ENCODE measurements at regions not wholly inside any gene's neighbourhood (a gene's known extent, or its start where the extent isn't known, plus 50 kb on each side); places are given as distances from the start of the nearest gene placed in this dataset.
A peak's percentile ranks its signal among the peaks of the same experiment; 100 is the strongest.
"Not testable (repeated sequence)": the region's sequence is repeated elsewhere in the genome, so short reads cannot be mapped to it uniquely, and the experiment has no call there.

GRCh38 chr11:122193881-122194480, 78.0 kb upstream of the BLID start:
- H3K36me3 ChIP-seq (ENCODE audit: insufficient read depth); H3K27ac ChIP-seq (ENCODE audit: low read depth); DNase-seq (ENCODE audit: extremely low spot score); H3K4me1 ChIP-seq (ENCODE audit: insufficient read depth); H3K4me3 ChIP-seq (ENCODE audit: low read depth, low read length): not testable (repeated sequence)
- 90% methylated on average over 5 of the region's 5 CpGs for WGBS

GRCh38 chr11:122193457-122193856, 77.4 kb upstream of the BLID start:
- H3K36me3 ChIP-seq (ENCODE audit: insufficient read depth): no peaks in the 10 kb centered on the region
- no peak overlapping the region for H3K4me3 ChIP-seq (ENCODE audit: low read depth, low read length)
- H3K27ac ChIP-seq (ENCODE audit: low read depth): no peak overlapping the region
- 83% methylated on average over 1 of the region's 1 CpG for WGBS
- no peaks in the 10 kb centered on the region for H3K4me1 ChIP-seq (ENCODE audit: insufficient read depth)
- no peak for DNase-seq (ENCODE audit: extremely low spot score)

- H3K27ac ChIP-seq (ENCODE audit: low read depth): no peak overlapping the region
Observed at GRCh38 chr11:122192634-122193255, 76.7 kb upstream of the BLID start.

GRCh38 chr11:122190768-122191167, 74.8 kb upstream of the BLID start:
- Histone ChIP-seq H3K36me3 (ENCODE audit: insufficient read depth) (no peaks in the 10 kb centered on the region), H3K4me1 (ENCODE audit: insufficient read depth) (no peaks in the 10 kb centered on the region), H3K4me3 (ENCODE audit: low read depth, low read length) (no peak overlapping the region), H3K27ac (ENCODE audit: low read depth) (no peak overlapping the region)
- no peak for DNase-seq (ENCODE audit: extremely low spot score)
- WGBS: 85% methylated on average over 2 of the region's 2 CpGs

More at GRCh38 chr11:122192634-122193255, 76.7 kb upstream of the BLID start:
- H3K36me3 ChIP-seq (ENCODE audit: insufficient read depth): no peaks in the 10 kb centered on the region
- 49% methylated on average over 3 of the region's 3 CpGs for WGBS
- no peak for DNase-seq (ENCODE audit: extremely low spot score)
- no peak overlapping the region for H3K4me3 ChIP-seq (ENCODE audit: low read depth, low read length)
- no peaks in the 10 kb centered on the region for H3K4me1 ChIP-seq (ENCODE audit: insufficient read depth)

- no peaks in the 10 kb centered on the region for H3K4me1 ChIP-seq (ENCODE audit: insufficient read depth)
Observed at GRCh38 chr11:122189229-122189628, 73.2 kb upstream of the BLID start.

GRCh38 chr11:122187373-122188165, 71.6 kb upstream of the BLID start:
- 97% methylated on average over 9 of the region's 9 CpGs for WGBS
- H3K4me1 ChIP-seq (ENCODE audit: insufficient read depth): no peaks in the 10 kb centered on the region
- no peaks in the 10 kb centered on the region for H3K36me3 ChIP-seq (ENCODE audit: insufficient read depth)
- no peak overlapping the region for H3K27ac ChIP-seq (ENCODE audit: low read depth)
- H3K4me3 ChIP-seq (ENCODE audit: low read depth, low read length): no peak overlapping the region
- DNase-seq (ENCODE audit: extremely low spot score): no peak

More at GRCh38 chr11:122189229-122189628, 73.2 kb upstream of the BLID start:
- Histone ChIP-seq H3K27ac (ENCODE audit: low read depth) (peak overlapping the region; percentile 50), H3K4me3 (ENCODE audit: low read depth, low read length) (no peak overlapping the region), H3K36me3 (ENCODE audit: insufficient read depth) (no peaks in the 10 kb centered on the region)
- DNase-seq (ENCODE audit: extremely low spot score): no peak
- 41% methylated on average over 2 of the region's 2 CpGs for WGBS

GRCh38 chr11:122186439-122187080, 70.5 kb upstream of the BLID start:
- Histone ChIP-seq H3K36me3 (ENCODE audit: insufficient read depth) (no peaks in the 10 kb centered on the region), H3K4me1 (ENCODE audit: insufficient read depth) (no peaks in the 10 kb centered on the region), H3K27ac (ENCODE audit: low read depth) (no peak overlapping the region), H3K4me3 (ENCODE audit: low read depth, low read length) (no peak overlapping the region)
- 72% methylated on average over 3 of the region's 3 CpGs for WGBS
- DNase-seq (ENCODE audit: extremely low spot score): no peak

- H3K4me1 ChIP-seq (ENCODE audit: insufficient read depth): no peaks in the 10 kb centered on the region
- H3K27ac ChIP-seq (ENCODE audit: low read depth): no peak overlapping the region
- no peaks in the 10 kb centered on the region for H3K36me3 ChIP-seq (ENCODE audit: insufficient read depth)
- no peak for DNase-seq (ENCODE audit: extremely low spot score)
- H3K4me3 ChIP-seq (ENCODE audit: low read depth, low read length): no peak overlapping the region
Observed at GRCh38 chr11:122183933-122184332, 67.9 kb upstream of the BLID start.

- no peaks in the 10 kb centered on the region for H3K36me3 ChIP-seq (ENCODE audit: insufficient read depth)
- H3K27ac ChIP-seq (ENCODE audit: low read depth): peak overlapping the region; percentile 23
- 93% methylated on average over 1 of the region's 1 CpG for WGBS
- H3K4me1 ChIP-seq (ENCODE audit: insufficient read depth): no peaks in the 10 kb centered on the region
- no peak for DNase-seq (ENCODE audit: extremely low spot score)
- no peak overlapping the region for H3K4me3 ChIP-seq (ENCODE audit: low read depth, low read length)
Observed at GRCh38 chr11:122181893-122182292, 65.9 kb upstream of the BLID start.

GRCh38 chr11:122181372-122181771, 65.4 kb upstream of the BLID start:
- DNase-seq (ENCODE audit: extremely low spot score): no peak
- H3K36me3 ChIP-seq (ENCODE audit: insufficient read depth): no peaks in the 10 kb centered on the region
- no peaks in the 10 kb centered on the region for H3K4me1 ChIP-seq (ENCODE audit: insufficient read depth)
- WGBS: 60% methylated on average over 1 of the region's 1 CpG
- H3K27ac ChIP-seq (ENCODE audit: low read depth): no peak overlapping the region
- H3K4me3 ChIP-seq (ENCODE audit: low read depth, low read length): no peak overlapping the region

- no peak for DNase-seq (ENCODE audit: extremely low spot score)
Observed at GRCh38 chr11:122179961-122180834, 64.2 kb upstream of the BLID start.

GRCh38 chr11:122178795-122179194, 62.8 kb upstream of the BLID start:
- H3K4me3 ChIP-seq (ENCODE audit: low read depth, low read length): no peak overlapping the region
- 54% methylated on average over 5 of the region's 5 CpGs for WGBS
- H3K36me3 ChIP-seq (ENCODE audit: insufficient read depth): no peaks in the 10 kb centered on the region
- no peak overlapping the region for H3K27ac ChIP-seq (ENCODE audit: low read depth)
- H3K4me1 ChIP-seq (ENCODE audit: insufficient read depth): no peaks in the 10 kb centered on the region
- DNase-seq (ENCODE audit: extremely low spot score): no peak

More at GRCh38 chr11:122179961-122180834, 64.2 kb upstream of the BLID start:
- Histone ChIP-seq H3K4me1 (ENCODE audit: insufficient read depth) (no peaks in the 10 kb centered on the region), H3K36me3 (ENCODE audit: insufficient read depth) (no peaks in the 10 kb centered on the region), H3K27ac (ENCODE audit: low read depth) (peak overlapping the region; percentile 10), H3K4me3 (ENCODE audit: low read depth, low read length) (no peak overlapping the region)
- WGBS: 43% methylated on average over 8 of the region's 8 CpGs

- Histone ChIP-seq H3K4me1 (ENCODE audit: insufficient read depth) (no peaks in the 10 kb centered on the region), H3K4me3 (ENCODE audit: low read depth, low read length) (no peak overlapping the region), H3K27ac (ENCODE audit: low read depth) (no peak overlapping the region), H3K36me3 (ENCODE audit: insufficient read depth) (no peaks in the 10 kb centered on the region)
- 87% methylated on average over 1 of the region's 1 CpG for WGBS
- DNase-seq (ENCODE audit: extremely low spot score): no peak
Observed at GRCh38 chr11:122177238-122177637, 61.2 kb upstream of the BLID start.

All from urinary bladder (tissue), 3 donors.